ENCODE measurements at regions not wholly inside any gene's neighbourhood (a gene's known extent, or its start where the extent isn't known, plus 50 kb on each side); places are given as distances from the start of the nearest gene placed in this dataset.

GRCh38 chr13:76795701-76796695 is 90.2 kb downstream of the KCTD12 start:
- TF ChIP-seq CTCF (IDR thresholded peaks at IDR 0.05; ENCODE audit: extremely low read depth in 1 of 2, insufficient read depth in 1 of 2, low read depth in 1 of 2, low read length in 2 of 2) = no peak
- no peak for TF ChIP-seq POLR2A (IDR thresholded peaks at IDR 0.05; ENCODE audit: low read depth, low read length)
- no peak for TF ChIP-seq EZH2 (IDR thresholded peaks at IDR 0.05; ENCODE audit: borderline replicate concordance, low read depth, low read length, severe bottlenecking)

Data from endothelial cell of umbilical vein (primary cell).